Kidney (tissue), 13 donors: ENCODE measurements at regions not wholly inside any gene's neighbourhood (a gene's known extent, or its start where the extent isn't known, plus 50 kb on each side); places are given as distances from the start of the nearest gene placed in this dataset.

Experiments used
- DNase-seq, 5 donors: peaks; one replicate each; pipeline ENCODE4 v3.0.0-alpha.2; 2013 to 2020
- FAIRE-seq: peaks from 2 replicates; lab custom pipeline; 2012; peaks lifted over from hg19 to GRCh38; lab: Jason Lieb, UNC
- H3K27ac ChIP-seq, 2 donors: one replicate each; pipeline ENCODE4 v1.7.0; 2013; ENCODE audit warnings: low read depth in 2 of 2, low read length in 2 of 2, inconsistent platforms in 1 of 2
- H3K27me3 ChIP-seq: one replicate; pipeline ENCODE4 v1.7.1; 2013; ENCODE audit warnings: low read length, inconsistent platforms; ENCODE audit not compliant: control insufficient read depth, insufficient read depth
- H3K36me3 ChIP-seq, 3 donors: one replicate each; pipeline versions ENCODE4 v1.7.0 to v1.7.1; 2013; ENCODE audit warnings: low read length in 3 of 3, control low read depth in 1 of 3, inconsistent platforms in 1 of 3; ENCODE audit not compliant: insufficient read depth in 3 of 3, control insufficient read depth in 2 of 3
- H3K4me1 ChIP-seq, 3 donors: one replicate each; pipeline versions ENCODE4 v1.7.0 to v1.7.1; 2013; ENCODE audit warnings: low read length in 3 of 3, inconsistent platforms in 1 of 3, low read depth in 1 of 3; ENCODE audit not compliant: control insufficient read depth in 2 of 3, insufficient read depth in 2 of 3
- H3K4me3 ChIP-seq, 3 donors: one replicate each; pipeline versions ENCODE4 v1.7.0 to v1.8.1; 2013; ENCODE audit warnings: low read length in 3 of 3, control low read depth in 1 of 3, inconsistent platforms in 1 of 3
- H3K9ac ChIP-seq, 3 donors: one replicate each; pipeline versions ENCODE4 v1.7.0 to v1.7.1; 2013; ENCODE audit warnings: low read length in 3 of 3, control low read depth in 1 of 3, inconsistent platforms in 1 of 3
- H3K9me3 ChIP-seq, 3 donors: one replicate each; pipeline versions ENCODE4 v1.7.0 to v1.7.1; 2013; ENCODE audit warnings: low read length in 3 of 3, control low read depth in 1 of 3, inconsistent platforms in 1 of 3; ENCODE audit not compliant: control insufficient read depth in 2 of 3, insufficient read depth in 1 of 3
- intact Hi-C: fragments of 100-400 bp; cut with DNase I; formaldehyde crosslinking; loops from one replicate; pipeline ENCODE4 v1.11.1; 2022
- TF ChIP-seq, protein P1 (sequence below): IDR thresholded peaks from 3 replicates; pipeline ENCODE4 v1.5.1; 2012; ENCODE audit warnings: mild to moderate bottlenecking, moderate library complexity, borderline replicate concordance; ENCODE audit not compliant: insufficient read depth; ENCODE audit errors: extremely low read depth
- donor health status: control.
- donor health status: control.
- donor health status: control.
- donor health status: control.
- donor health status: control.
- donor health status: DM: yes; HTN: yes; CAD: no.
- donor health status: Normal renal cell carcinoma (clear cell type).

DNA sequence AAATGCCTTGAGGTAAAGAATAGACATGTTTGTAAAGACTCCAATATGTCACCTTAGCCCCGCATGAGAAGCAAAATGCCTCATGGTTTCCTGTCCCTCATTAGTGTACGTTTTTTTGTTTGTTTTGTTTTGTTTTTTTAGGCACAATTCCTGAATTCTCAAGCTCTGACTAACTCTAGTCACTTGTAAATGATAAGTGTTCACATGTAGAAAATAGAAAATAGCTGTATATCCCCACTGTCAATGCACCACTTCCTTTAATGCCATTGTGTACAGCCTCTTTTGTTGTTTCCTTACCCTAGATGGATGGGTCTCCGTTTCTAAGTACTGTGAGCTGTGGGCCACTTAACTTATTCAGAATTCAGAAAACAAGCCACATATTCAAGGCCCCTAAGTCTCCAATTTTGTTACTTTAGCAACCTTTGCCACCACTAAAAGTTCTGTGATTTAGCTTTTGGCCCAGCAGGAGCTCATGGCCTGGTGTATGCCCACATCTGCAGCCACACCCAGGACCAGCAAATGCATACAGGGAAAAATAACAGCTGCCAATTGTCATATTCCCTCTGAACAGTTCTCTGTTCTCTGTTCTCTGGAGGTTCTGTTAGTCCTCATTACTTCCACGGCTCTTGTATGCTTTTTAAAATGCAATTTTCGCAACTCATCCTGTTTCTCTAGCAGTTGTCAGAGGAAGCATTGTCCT lies 655.5 kb downstream of the GBE1 start:
- no peak overlapping the region for H3K4me3 ChIP-seq
- DNase-seq (peak in 1 of 5 donors; percentile 3), FAIRE-seq (no peak)
- intact Hi-C loops: no loop called here
- no peak overlapping the region for H3K9ac ChIP-seq
- H3K9me3 ChIP-seq: no peaks in the 10 kb centered on the region
- H3K27ac ChIP-seq: no peak overlapping the region
- no peaks in the 10 kb centered on the region for H3K27me3 ChIP-seq
- H3K4me1 ChIP-seq: no peaks in the 10 kb centered on the region
- TF ChIP-seq, protein P1, sequence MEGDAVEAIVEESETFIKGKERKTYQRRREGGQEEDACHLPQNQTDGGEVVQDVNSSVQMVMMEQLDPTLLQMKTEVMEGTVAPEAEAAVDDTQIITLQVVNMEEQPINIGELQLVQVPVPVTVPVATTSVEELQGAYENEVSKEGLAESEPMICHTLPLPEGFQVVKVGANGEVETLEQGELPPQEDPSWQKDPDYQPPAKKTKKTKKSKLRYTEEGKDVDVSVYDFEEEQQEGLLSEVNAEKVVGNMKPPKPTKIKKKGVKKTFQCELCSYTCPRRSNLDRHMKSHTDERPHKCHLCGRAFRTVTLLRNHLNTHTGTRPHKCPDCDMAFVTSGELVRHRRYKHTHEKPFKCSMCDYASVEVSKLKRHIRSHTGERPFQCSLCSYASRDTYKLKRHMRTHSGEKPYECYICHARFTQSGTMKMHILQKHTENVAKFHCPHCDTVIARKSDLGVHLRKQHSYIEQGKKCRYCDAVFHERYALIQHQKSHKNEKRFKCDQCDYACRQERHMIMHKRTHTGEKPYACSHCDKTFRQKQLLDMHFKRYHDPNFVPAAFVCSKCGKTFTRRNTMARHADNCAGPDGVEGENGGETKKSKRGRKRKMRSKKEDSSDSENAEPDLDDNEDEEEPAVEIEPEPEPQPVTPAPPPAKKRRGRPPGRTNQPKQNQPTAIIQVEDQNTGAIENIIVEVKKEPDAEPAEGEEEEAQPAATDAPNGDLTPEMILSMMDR: no peak
- H3K36me3 ChIP-seq: no peaks in the 10 kb centered on the region

- no peak for FAIRE-seq
- no peaks in the 10 kb centered on the region for H3K36me3 ChIP-seq
- TF ChIP-seq, protein P1: no peak
- DNase-seq: no peak
- H3K9me3 ChIP-seq: no peaks in the 10 kb centered on the region
- H3K9ac ChIP-seq: no peak overlapping the region
- H3K4me1 ChIP-seq: no peaks in the 10 kb centered on the region
- H3K27me3 ChIP-seq: no peaks in the 10 kb centered on the region
- no peak overlapping the region for H3K4me3 ChIP-seq
- H3K27ac ChIP-seq: no peak overlapping the region
- intact Hi-C loops: no loop called here
Observed at GRCh38 chr3:81105206-81105605, 656.2 kb downstream of the GBE1 start.

DNA sequence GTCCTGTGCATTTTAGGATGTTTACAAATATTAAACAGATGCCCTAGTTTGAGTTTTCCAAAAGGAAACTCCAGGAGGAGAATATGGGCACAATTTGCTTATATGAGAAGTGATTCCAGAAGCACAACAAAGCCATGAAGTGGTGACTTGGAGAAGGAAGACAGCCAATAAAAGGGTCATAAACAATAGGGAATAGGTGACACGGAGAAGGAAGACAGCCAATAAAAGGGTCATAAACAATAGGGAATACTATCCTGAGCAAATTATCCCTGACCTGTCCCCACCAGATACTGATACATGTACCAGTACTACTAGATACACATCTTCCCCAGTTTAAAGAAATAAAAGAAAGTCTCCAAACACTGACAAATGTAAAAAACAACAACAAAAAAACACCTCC lies 663.6 kb downstream of the GBE1 start:
- TF ChIP-seq, protein P1: no peak
- Histone ChIP-seq H3K36me3 (no peaks in the 10 kb centered on the region), H3K27me3 (no peaks in the 10 kb centered on the region), H3K9me3 (no peaks in the 10 kb centered on the region), H3K27ac (no peak overlapping the region), H3K4me1 (no peaks in the 10 kb centered on the region), H3K4me3 (no peak overlapping the region), H3K9ac (no peak overlapping the region)
- DNase-seq (peak in 2 of 5 donors; percentile 27 to 33), FAIRE-seq (no peak)
- intact Hi-C loops: no loop called here
